Lower leg skin (tissue), 3 donors: ENCODE measurements at regions not wholly inside any gene's neighbourhood (a gene's known extent, or its start where the extent isn't known, plus 50 kb on each side); places are given as distances from the start of the nearest gene placed in this dataset.

Source experiments
- CTCF ChIP-seq, 3 donors: fragments of 450-650 bp; IDR thresholded peaks; one replicate each; pipeline ENCODE4 v1.5.1; 2016; ENCODE audit warnings: antibody characterized with exemption in 3 of 3, mild to moderate bottlenecking in 3 of 3, moderate library complexity in 2 of 3
- POLR2A ChIP-seq, 2 donors: fragments of 450-650 bp; IDR thresholded peaks; one replicate each; pipeline ENCODE4 v1.6.1; 2016 to 2017; ENCODE audit warnings: antibody characterized with exemption in 2 of 2, mild to moderate bottlenecking in 1 of 2, moderate library complexity in 1 of 2

DNA sequence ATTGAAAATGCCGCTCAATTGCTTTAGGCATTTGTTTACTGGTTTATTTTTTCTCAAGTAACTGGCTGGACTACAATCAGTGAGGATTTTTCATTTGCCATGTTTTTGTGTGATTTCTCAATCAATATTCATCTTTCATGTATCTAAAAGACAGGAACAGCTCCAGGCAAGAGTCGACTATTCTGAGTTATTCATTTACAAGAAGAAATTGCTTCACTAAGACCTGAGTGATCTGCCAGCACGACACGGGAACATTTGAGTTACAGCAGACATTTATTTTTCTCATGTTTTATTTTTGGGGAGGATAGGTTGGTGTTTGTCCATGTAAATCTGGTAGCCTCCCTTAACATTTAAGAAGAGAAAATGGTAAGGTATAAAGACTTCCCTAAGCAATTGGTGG, 124.1 kb downstream of the CBLN4 start:
- no peak for TF ChIP-seq CTCF (IDR thresholded peaks at IDR 0.05)
- TF ChIP-seq POLR2A (IDR thresholded peaks at IDR 0.05) = no peak
